Cardiac septum (tissue), 1 donor: ENCODE measurements at regions not wholly inside any gene's neighbourhood (a gene's known extent, or its start where the extent isn't known, plus 50 kb on each side); places are given as distances from the start of the nearest gene placed in this dataset.

Experiments
- DNase-seq: peaks from one replicate; pipeline ENCODE4 v3.0.0-alpha.2; 2020; ENCODE audit warnings: low spot score
- intact Hi-C: fragments of 100-400 bp; cut with DNase I; formaldehyde crosslinking; loops from one replicate; pipeline ENCODE4 v1.14.0; 2022
- donor health status: DM: no; HTN: no; CAD: no.

- intact Hi-C loops, result no loop called here
- DNase-seq, result no peak
These were observed 755.2 kb upstream of the SORCS1 start for GRCh38 chr10:107919626-107920235.

- no peak for DNase-seq
- intact Hi-C loops, result no loop called here
These were observed 753.7 kb upstream of the SORCS1 start for GRCh38 chr10:107918171-107918570.

GRCh38 chr10:107915215-107915610 is 750.7 kb upstream of the SORCS1 start:
- intact Hi-C loops, result no loop called here

GRCh38 chr10:107914450-107915214 is 750.1 kb upstream of the SORCS1 start:
- DNase-seq, result no peak

More at GRCh38 chr10:107915215-107915610, 750.7 kb upstream of the SORCS1 start:
- DNase-seq, result no peak

GRCh38 chr10:107913317-107914294 is 749.1 kb upstream of the SORCS1 start:
- intact Hi-C loops, result no loop called here
- DNase-seq, result no peak

More at GRCh38 chr10:107914450-107915214, 750.1 kb upstream of the SORCS1 start:
- intact Hi-C loops, result no loop called here

GRCh38 chr10:107901076-107901475 is 736.6 kb upstream of the SORCS1 start:
- intact Hi-C loops, result no loop called here
- DNase-seq, result no peak

GRCh38 chr10:107900131-107900530 is 735.6 kb upstream of the SORCS1 start:
- intact Hi-C loops, result no loop called here
- DNase-seq, result no peak

GRCh38 chr10:107899502-107900062 is 735.1 kb upstream of the SORCS1 start:
- intact Hi-C loops, result no loop called here
- no peak for DNase-seq

- intact Hi-C loops, result no loop called here
- no peak for DNase-seq
These were observed 734.6 kb upstream of the SORCS1 start for GRCh38 chr10:107899075-107899474.

GRCh38 chr10:107898392-107898791 is 733.9 kb upstream of the SORCS1 start:
- no peak for DNase-seq
- intact Hi-C loops, result no loop called here

GRCh38 chr10:107894516-107894915 is 730.0 kb upstream of the SORCS1 start:
- DNase-seq, result no peak
- intact Hi-C loops, result no loop called here

GRCh38 chr10:107889105-107889504 is 724.6 kb upstream of the SORCS1 start:
- no peak for DNase-seq
- intact Hi-C loops, result no loop called here

- intact Hi-C loops, result no loop called here
- DNase-seq, result no peak
These were observed 715.7 kb upstream of the SORCS1 start for GRCh38 chr10:107880185-107880584.

GRCh38 chr10:107873007-107873406 is 708.5 kb upstream of the SORCS1 start:
- no peak for DNase-seq
- intact Hi-C loops, result no loop called here

- intact Hi-C loops, result no loop called here
- no peak for DNase-seq
These were observed 701.2 kb upstream of the SORCS1 start for GRCh38 chr10:107865691-107866090.

GRCh38 chr10:107859065-107859464 is 694.6 kb upstream of the SORCS1 start:
- intact Hi-C loops, result no loop called here
- no peak for DNase-seq

- intact Hi-C loops, result no loop called here
- DNase-seq, result no peak
These were observed 691.5 kb upstream of the SORCS1 start for GRCh38 chr10:107856047-107856315.

- no peak for DNase-seq
- intact Hi-C loops, result no loop called here
These were observed 691.0 kb upstream of the SORCS1 start for GRCh38 chr10:107855301-107856046.

- intact Hi-C loops, result no loop called here
- no peak for DNase-seq
These were observed 684.3 kb upstream of the SORCS1 start for GRCh38 chr10:107848726-107849360.
